ENCODE measurements at regions not wholly inside any gene's neighbourhood (a gene's known extent, or its start where the extent isn't known, plus 50 kb on each side); places are given as distances from the start of the nearest gene placed in this dataset.

GRCh38 chr4:104938624-104939023 lies 208.1 kb upstream of the TET2 start:
- ATAC-seq (ENCODE audit: low FRiP score): no peak
- DNase-seq (ENCODE audit: low spot score): no peak
- TF ChIP-seq CTCF (IDR thresholded peaks at IDR 0.05): no peak

- DNase-seq (ENCODE audit: low spot score) (no peak), ATAC-seq (ENCODE audit: low FRiP score) (no peak)
- no peak for TF ChIP-seq CTCF (IDR thresholded peaks at IDR 0.05)
Measured at GRCh38 chr4:104940927-104941326, 205.7 kb upstream of the TET2 start.

GRCh38 chr4:104941661-104942062 lies 205.0 kb upstream of the TET2 start:
- DNase-seq (ENCODE audit: low spot score): no peak
- no peak for TF ChIP-seq CTCF (IDR thresholded peaks at IDR 0.05)
- no peak for ATAC-seq (ENCODE audit: low FRiP score)

GRCh38 chr4:104942990-104943743 lies 203.5 kb upstream of the TET2 start:
- TF ChIP-seq CTCF (IDR thresholded peaks at IDR 0.05): no peak
- DNase-seq (ENCODE audit: low spot score) (no peak), ATAC-seq (ENCODE audit: low FRiP score) (no peak)

GRCh38 chr4:104944596-104944995 lies 202.1 kb upstream of the TET2 start:
- DNase-seq (ENCODE audit: low spot score): no peak
- no peak for ATAC-seq (ENCODE audit: low FRiP score)
- TF ChIP-seq CTCF (IDR thresholded peaks at IDR 0.05): no peak

GRCh38 chr4:104964410-104965175 lies 182.1 kb upstream of the TET2 start:
- TF ChIP-seq CTCF (IDR thresholded peaks at IDR 0.05): no peak
- DNase-seq (ENCODE audit: low spot score): no peak
- ATAC-seq (ENCODE audit: low FRiP score): no peak

Data from omental fat pad (tissue), 3 donors.